SK-N-SH treated with all-trans-retinoic acid at 6 μM for 48 hours (cell line): ENCODE measurements at regions not wholly inside any gene's neighbourhood (a gene's known extent, or its start where the extent isn't known, plus 50 kb on each side); places are given as distances from the start of the nearest gene placed in this dataset.

Source experiments
- ATAC-seq: fragments of 200-7000 bp; cut with Tn5 transposase; 3 replicates; pipeline ENCODE4 v1.9.1; 2020; ENCODE audit warnings: mild to moderate bottlenecking, moderate library complexity
- ARNTL ChIP-seq: fragments of 450-650 bp; formaldehyde crosslinking; IDR thresholded peaks from 2 replicates; pipeline ENCODE4 v1.5.0; 2020; ENCODE audit warnings: low read depth, mild to moderate bottlenecking, moderate library complexity, borderline replicate concordance
- BACH2 ChIP-seq: fragments of 250-450 bp; sonication (Bioruptor Pico); IDR thresholded peaks from 2 replicates; pipeline ENCODE4 v1.9.0; 2021; ENCODE audit warnings: mild to moderate bottlenecking, borderline replicate concordance
- CSDC2 ChIP-seq: fragments of 250-450 bp; sonication (Bioruptor Pico); IDR thresholded peaks from 2 replicates; pipeline ENCODE4 v1.5.0; 2020; ENCODE audit warnings: mild to moderate bottlenecking, moderate library complexity
- ESRRG ChIP-seq: fragments of 250-450 bp; sonication (Bioruptor Pico); IDR thresholded peaks from 2 replicates; pipeline ENCODE4 v1.6.1; 2021; ENCODE audit warnings: mild to moderate bottlenecking
- GLIS3 ChIP-seq: fragments of 250-450 bp; sonication (Bioruptor Pico); IDR thresholded peaks from 2 replicates; pipeline ENCODE4 v1.5.0; 2020; ENCODE audit warnings: mild to moderate bottlenecking, moderate library complexity
- ISL1 ChIP-seq: fragments of 250-450 bp; sonication (Bioruptor Pico); IDR thresholded peaks from 2 replicates; pipeline ENCODE4 v2.1.2; 2022; ENCODE audit warnings: mild to moderate bottlenecking, moderate library complexity
- OSR1 ChIP-seq: fragments of 250-450 bp; sonication (Bioruptor Pico); IDR thresholded peaks from 2 replicates; pipeline ENCODE4 v1.8.0; 2022; ENCODE audit warnings: moderate library complexity, mild to moderate bottlenecking, inconsistent platforms
- PPARA ChIP-seq: fragments of 250-450 bp; sonication (Bioruptor Pico); IDR thresholded peaks from 2 replicates; pipeline ENCODE4 v1.5.0; 2020; ENCODE audit warnings: mild to moderate bottlenecking, borderline replicate concordance
- RARB ChIP-seq: fragments of 250-450 bp; sonication (Bioruptor Pico); IDR thresholded peaks from 2 replicates; pipeline ENCODE4 v1.8.0; 2021; ENCODE audit warnings: mild to moderate bottlenecking, moderate library complexity
- SNAI2 ChIP-seq: fragments of 250-450 bp; sonication (Bioruptor Pico); IDR thresholded peaks from 2 replicates; pipeline ENCODE4 v1.5.0; 2020; ENCODE audit warnings: mild to moderate bottlenecking, moderate library complexity
- TCF4 ChIP-seq: fragments of 250-450 bp; sonication (Bioruptor Pico); IDR thresholded peaks from 2 replicates; pipeline ENCODE4 v1.8.0; 2021; ENCODE audit warnings: mild to moderate bottlenecking, moderate library complexity, borderline replicate concordance
- TOX ChIP-seq: fragments of 250-450 bp; sonication (Bioruptor Pico); IDR thresholded peaks from 2 replicates; pipeline ENCODE4 v1.8.0; 2021; ENCODE audit warnings: mild to moderate bottlenecking, moderate library complexity, borderline replicate concordance
- ZC3H10 ChIP-seq: fragments of 250-450 bp; sonication (Bioruptor Pico); IDR thresholded peaks from 2 replicates; pipeline ENCODE4 v1.5.1; 2021; ENCODE audit warnings: mild to moderate bottlenecking, moderate library complexity
- ZFP3 ChIP-seq: fragments of 250-450 bp; sonication (Bioruptor Pico); IDR thresholded peaks from 2 replicates; pipeline ENCODE4 v1.5.0; 2020; ENCODE audit warnings: mild to moderate bottlenecking, moderate library complexity
- ZFP30 ChIP-seq: fragments of 450-650 bp; formaldehyde crosslinking; IDR thresholded peaks from 2 replicates; pipeline ENCODE4 v1.5.0; 2022; ENCODE audit warnings: mild to moderate bottlenecking, moderate library complexity
- ZNF565 ChIP-seq: fragments of 450-650 bp; formaldehyde crosslinking; conservative IDR thresholded peaks from 2 replicates; pipeline ENCODE4 v1.5.0; 2020; ENCODE audit warnings: low read depth, mild to moderate bottlenecking, moderate library complexity
- ZNF70 ChIP-seq: fragments of 450-650 bp; formaldehyde crosslinking; IDR thresholded peaks from 2 replicates; pipeline ENCODE4 v1.5.0; 2020; ENCODE audit warnings: mild to moderate bottlenecking, moderate library complexity
- ZNF8 ChIP-seq: fragments of 450-650 bp; formaldehyde crosslinking; IDR thresholded peaks from 2 replicates; pipeline ENCODE4 v1.5.0; 2020; ENCODE audit warnings: mild to moderate bottlenecking, moderate library complexity
- TF ChIP-seq, protein P1 (sequence below): fragments of 250-450 bp; sonication (Bioruptor Pico); IDR thresholded peaks from 2 replicates; pipeline ENCODE4 v1.5.1; 2020; ENCODE audit warnings: low read depth, mild to moderate bottlenecking, moderate library complexity
- TF ChIP-seq, protein P2 (sequence below): fragments of 250-450 bp; sonication (Bioruptor Pico); IDR thresholded peaks from 2 replicates; pipeline ENCODE4 v1.5.0; 2020; ENCODE audit warnings: mild to moderate bottlenecking, moderate library complexity
- TF ChIP-seq, protein P3 (sequence below): fragments of 250-450 bp; sonication (Bioruptor Pico); IDR thresholded peaks from 2 replicates; pipeline ENCODE4 v1.8.0; 2020; ENCODE audit warnings: mild to moderate bottlenecking, moderate library complexity, borderline replicate concordance
- TF ChIP-seq, protein P4 (sequence below): fragments of 250-450 bp; sonication (Bioruptor Pico); IDR thresholded peaks from 2 replicates; pipeline ENCODE4 v1.8.0; 2021; ENCODE audit warnings: low read depth, mild to moderate bottlenecking, moderate library complexity, borderline replicate concordance

DNA sequence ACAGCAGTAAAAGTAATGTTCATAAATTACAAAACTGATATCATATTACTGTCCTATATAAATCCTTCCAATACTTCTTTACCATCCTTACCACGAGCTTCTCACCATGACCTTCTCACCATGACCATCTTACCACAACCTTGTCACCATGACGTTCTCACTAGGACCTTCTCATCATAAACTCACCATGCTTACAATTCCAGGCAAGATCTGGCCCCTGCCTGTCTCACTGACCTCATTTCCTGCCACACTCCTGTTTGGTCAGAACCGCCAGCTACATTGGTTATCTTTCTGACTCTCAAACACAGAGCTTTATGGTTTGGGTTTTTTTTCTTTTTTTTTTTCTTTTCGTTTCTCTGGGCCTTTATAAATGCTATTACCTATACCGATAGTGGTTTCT is 827.6 kb downstream of the RNF144A start:
- no peak for ATAC-seq
- no peak for TF ChIP-seq ZNF8 (CRISPR knock-in tag)
- no peak for TF ChIP-seq TOX (CRISPR knock-in tag)
- no peak for TF ChIP-seq TCF4 (CRISPR knock-in tag)
- no peak for TF ChIP-seq RARB (CRISPR knock-in tag)
- TF ChIP-seq ISL1: no peak

DNA sequence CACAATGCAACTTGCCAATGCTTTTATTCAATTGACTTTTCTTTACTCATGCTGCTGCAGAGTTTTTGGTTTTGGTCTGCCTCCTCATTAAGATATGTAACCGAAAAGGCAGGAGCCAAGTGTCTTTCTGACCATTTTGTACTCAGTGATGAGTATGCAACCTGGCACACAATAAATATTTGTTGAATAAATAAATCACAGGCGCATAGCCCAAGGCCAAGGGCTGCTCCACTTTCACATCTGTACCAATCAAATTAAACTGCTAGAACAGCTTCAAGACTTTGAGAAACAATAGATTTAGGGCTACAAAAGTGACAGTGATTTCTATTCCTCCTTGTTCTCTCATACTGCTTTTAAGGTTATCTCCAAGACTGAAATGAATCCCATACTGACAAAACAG is 828.2 kb downstream of the RNF144A start:
- TF ChIP-seq TCF4 (CRISPR knock-in tag) (no peak), ESRRG (no peak), ISL1 (no peak), BACH2 (CRISPR knock-in tag) (no peak), OSR1 (CRISPR knock-in tag) (no peak), ZFP3 (CRISPR knock-in tag) (no peak), ZC3H10 (CRISPR knock-in tag) (no peak), ZNF70 (CRISPR knock-in tag) (no peak), ARNTL (CRISPR knock-in tag) (no peak), RARB (CRISPR knock-in tag) (no peak), SNAI2 (no peak), CSDC2 (CRISPR knock-in tag) (no peak), TOX (CRISPR knock-in tag) (no peak), ZNF565 (CRISPR knock-in tag) (no peak)
- TF ChIP-seq, protein P1, sequence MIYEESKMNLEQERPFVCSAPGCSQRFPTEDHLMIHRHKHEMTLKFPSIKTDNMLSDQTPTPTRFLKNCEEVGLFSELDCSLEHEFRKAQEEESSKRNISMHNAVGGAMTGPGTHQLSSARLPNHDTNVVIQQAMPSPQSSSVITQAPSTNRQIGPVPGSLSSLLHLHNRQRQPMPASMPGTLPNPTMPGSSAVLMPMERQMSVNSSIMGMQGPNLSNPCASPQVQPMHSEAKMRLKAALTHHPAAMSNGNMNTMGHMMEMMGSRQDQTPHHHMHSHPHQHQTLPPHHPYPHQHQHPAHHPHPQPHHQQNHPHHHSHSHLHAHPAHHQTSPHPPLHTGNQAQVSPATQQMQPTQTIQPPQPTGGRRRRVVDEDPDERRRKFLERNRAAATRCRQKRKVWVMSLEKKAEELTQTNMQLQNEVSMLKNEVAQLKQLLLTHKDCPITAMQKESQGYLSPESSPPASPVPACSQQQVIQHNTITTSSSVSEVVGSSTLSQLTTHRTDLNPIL (CRISPR knock-in tag): no peak
- TF ChIP-seq, protein P2, sequence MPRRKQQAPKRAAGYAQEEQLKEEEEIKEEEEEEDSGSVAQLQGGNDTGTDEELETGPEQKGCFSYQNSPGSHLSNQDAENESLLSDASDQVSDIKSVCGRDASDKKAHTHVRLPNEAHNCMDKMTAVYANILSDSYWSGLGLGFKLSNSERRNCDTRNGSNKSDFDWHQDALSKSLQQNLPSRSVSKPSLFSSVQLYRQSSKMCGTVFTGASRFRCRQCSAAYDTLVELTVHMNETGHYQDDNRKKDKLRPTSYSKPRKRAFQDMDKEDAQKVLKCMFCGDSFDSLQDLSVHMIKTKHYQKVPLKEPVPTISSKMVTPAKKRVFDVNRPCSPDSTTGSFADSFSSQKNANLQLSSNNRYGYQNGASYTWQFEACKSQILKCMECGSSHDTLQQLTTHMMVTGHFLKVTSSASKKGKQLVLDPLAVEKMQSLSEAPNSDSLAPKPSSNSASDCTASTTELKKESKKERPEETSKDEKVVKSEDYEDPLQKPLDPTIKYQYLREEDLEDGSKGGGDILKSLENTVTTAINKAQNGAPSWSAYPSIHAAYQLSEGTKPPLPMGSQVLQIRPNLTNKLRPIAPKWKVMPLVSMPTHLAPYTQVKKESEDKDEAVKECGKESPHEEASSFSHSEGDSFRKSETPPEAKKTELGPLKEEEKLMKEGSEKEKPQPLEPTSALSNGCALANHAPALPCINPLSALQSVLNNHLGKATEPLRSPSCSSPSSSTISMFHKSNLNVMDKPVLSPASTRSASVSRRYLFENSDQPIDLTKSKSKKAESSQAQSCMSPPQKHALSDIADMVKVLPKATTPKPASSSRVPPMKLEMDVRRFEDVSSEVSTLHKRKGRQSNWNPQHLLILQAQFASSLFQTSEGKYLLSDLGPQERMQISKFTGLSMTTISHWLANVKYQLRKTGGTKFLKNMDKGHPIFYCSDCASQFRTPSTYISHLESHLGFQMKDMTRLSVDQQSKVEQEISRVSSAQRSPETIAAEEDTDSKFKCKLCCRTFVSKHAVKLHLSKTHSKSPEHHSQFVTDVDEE (CRISPR knock-in tag): no peak
- TF ChIP-seq, protein P3, sequence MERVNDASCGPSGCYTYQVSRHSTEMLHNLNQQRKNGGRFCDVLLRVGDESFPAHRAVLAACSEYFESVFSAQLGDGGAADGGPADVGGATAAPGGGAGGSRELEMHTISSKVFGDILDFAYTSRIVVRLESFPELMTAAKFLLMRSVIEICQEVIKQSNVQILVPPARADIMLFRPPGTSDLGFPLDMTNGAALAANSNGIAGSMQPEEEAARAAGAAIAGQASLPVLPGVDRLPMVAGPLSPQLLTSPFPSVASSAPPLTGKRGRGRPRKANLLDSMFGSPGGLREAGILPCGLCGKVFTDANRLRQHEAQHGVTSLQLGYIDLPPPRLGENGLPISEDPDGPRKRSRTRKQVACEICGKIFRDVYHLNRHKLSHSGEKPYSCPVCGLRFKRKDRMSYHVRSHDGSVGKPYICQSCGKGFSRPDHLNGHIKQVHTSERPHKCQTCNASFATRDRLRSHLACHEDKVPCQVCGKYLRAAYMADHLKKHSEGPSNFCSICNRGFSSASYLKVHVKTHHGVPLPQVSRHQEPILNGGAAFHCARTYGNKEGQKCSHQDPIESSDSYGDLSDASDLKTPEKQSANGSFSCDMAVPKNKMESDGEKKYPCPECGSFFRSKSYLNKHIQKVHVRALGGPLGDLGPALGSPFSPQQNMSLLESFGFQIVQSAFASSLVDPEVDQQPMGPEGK (CRISPR knock-in tag): no peak
- TF ChIP-seq, protein P4, sequence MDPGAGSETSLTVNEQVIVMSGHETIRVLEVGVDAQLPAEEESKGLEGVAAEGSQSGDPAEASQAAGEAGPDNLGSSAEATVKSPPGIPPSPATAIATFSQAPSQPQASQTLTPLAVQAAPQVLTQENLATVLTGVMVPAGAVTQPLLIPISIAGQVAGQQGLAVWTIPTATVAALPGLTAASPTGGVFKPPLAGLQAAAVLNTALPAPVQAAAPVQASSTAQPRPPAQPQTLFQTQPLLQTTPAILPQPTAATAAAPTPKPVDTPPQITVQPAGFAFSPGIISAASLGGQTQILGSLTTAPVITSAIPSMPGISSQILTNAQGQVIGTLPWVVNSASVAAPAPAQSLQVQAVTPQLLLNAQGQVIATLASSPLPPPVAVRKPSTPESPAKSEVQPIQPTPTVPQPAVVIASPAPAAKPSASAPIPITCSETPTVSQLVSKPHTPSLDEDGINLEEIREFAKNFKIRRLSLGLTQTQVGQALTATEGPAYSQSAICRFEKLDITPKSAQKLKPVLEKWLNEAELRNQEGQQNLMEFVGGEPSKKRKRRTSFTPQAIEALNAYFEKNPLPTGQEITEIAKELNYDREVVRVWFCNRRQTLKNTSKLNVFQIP (CRISPR knock-in tag): no peak
- peak; percentile 57 for ATAC-seq

DNA sequence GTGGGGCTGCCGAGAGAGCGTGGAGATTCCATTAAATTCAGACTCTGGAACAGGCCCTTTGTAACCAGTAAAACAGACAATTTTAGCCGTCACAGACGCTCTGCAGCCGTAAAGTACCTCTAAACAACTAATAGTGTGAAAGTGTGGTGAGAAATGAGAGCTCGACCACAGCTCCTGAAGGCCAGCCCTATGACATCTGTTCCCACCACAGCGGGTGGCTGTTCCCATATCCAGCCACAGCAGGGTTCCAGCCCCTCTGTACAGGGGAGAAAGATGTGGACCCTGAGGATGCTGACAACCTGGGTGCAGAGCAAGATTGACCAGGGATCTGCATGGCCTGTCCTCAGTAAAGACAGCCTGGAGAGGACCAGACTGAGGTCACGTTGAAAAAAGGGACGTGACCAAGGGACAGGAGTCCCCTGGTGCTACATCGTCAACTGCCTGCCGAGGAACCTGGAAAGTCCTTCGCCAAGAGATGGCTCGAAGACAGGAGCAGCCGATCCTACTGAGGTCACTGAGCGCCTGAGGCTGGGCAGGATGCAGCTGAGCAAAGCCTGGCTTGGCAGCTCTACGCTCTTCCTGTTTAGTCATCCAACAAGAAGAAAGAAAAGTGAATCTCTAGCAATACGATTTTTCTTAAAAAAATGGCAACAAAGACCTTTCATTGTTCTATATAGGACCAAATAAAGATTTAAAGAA is 831.7 kb downstream of the RNF144A start:
- peak; percentile 48 for ATAC-seq
- TF ChIP-seq ARNTL (CRISPR knock-in tag) (no peak), ISL1 (no peak), TCF4 (CRISPR knock-in tag) (no peak), ZFP3 (CRISPR knock-in tag) (no peak), ZC3H10 (CRISPR knock-in tag) (no peak), CSDC2 (CRISPR knock-in tag) (no peak), ZFP30 (CRISPR knock-in tag) (no peak), PPARA (CRISPR knock-in tag) (no peak), RARB (CRISPR knock-in tag) (no peak), OSR1 (CRISPR knock-in tag) (no peak), GLIS3 (CRISPR knock-in tag) (no peak), ZNF8 (CRISPR knock-in tag) (no peak)
- TF ChIP-seq, protein P1 (CRISPR knock-in tag): no peak
- TF ChIP-seq, protein P2 (CRISPR knock-in tag): no peak
- TF ChIP-seq, protein P4 (CRISPR knock-in tag): no peak
